Smooth muscle cell (in vitro differentiated cells): ENCODE measurements at regions not wholly inside any gene's neighbourhood (a gene's known extent, or its start where the extent isn't known, plus 50 kb on each side); places are given as distances from the start of the nearest gene placed in this dataset.
"Not testable (repeated sequence)": the region's sequence is repeated elsewhere in the genome, so short reads cannot be mapped to it uniquely, and the experiment has no call there.

ENCODE experiments used
- DNase-seq: peaks from one replicate; lab custom pipeline; 2025; ENCODE audit not compliant: unreplicated experiment; lab: John Stamatoyannopoulos, UW
- H2AFZ ChIP-seq: fragments of 200-600 bp; sonication (generic); 2 replicates; pipeline ENCODE4 v1.6.0; 2016; ENCODE audit warnings: antibody characterized with exemption, low read depth, mild to moderate bottlenecking
- H3F3A ChIP-seq: fragments of 200-600 bp; sonication (generic); 2 replicates; pipeline ENCODE4 v1.6.0; 2017; ENCODE audit warnings: antibody characterized with exemption, low read depth
- H3K27ac ChIP-seq: fragments of 200-600 bp; sonication (generic); 2 replicates; pipeline ENCODE4 v1.5.1; 2016; ENCODE audit warnings: low read depth, mild to moderate bottlenecking
- H3K27me3 ChIP-seq: fragments of 200-600 bp; sonication (generic); 2 replicates; pipeline ENCODE4 v1.6.1; 2016; ENCODE audit warnings: low read depth, mild to moderate bottlenecking
- H3K36me3 ChIP-seq: fragments of 200-600 bp; sonication (generic); 2 replicates; pipeline ENCODE4 v1.5.1; 2016; ENCODE audit warnings: low read depth
- H3K4me1 ChIP-seq: fragments of 200-600 bp; sonication (generic); 2 replicates; pipeline ENCODE4 v1.5.1; 2016; ENCODE audit warnings: low read depth
- H3K4me2 ChIP-seq: fragments of 200-600 bp; sonication (generic); 2 replicates; pipeline ENCODE4 v1.6.0; 2016; ENCODE audit warnings: mild to moderate bottlenecking
- H3K4me3 ChIP-seq: fragments of 200-600 bp; sonication (generic); 2 replicates; pipeline ENCODE4 v1.5.1; 2016; ENCODE audit warnings: mild to moderate bottlenecking
- H3K79me2 ChIP-seq: fragments of 200-600 bp; sonication (generic); 2 replicates; pipeline ENCODE4 v1.6.0; 2016; ENCODE audit warnings: low read depth, mild to moderate bottlenecking
- H3K9ac ChIP-seq: fragments of 200-600 bp; sonication (generic); 2 replicates; pipeline ENCODE4 v1.6.0; 2016; ENCODE audit warnings: low read depth
- H3K9me3 ChIP-seq: fragments of 200-600 bp; sonication (generic); replicated peaks from 2 replicates; pipeline ENCODE4 v1.5.1; 2016; ENCODE audit warnings: low read depth
- H4K20me1 ChIP-seq: fragments of 200-600 bp; sonication (generic); 2 replicates; pipeline ENCODE4 v1.6.0; 2016; ENCODE audit warnings: low read depth
- whole genome bisulfite sequencing: methylation state at CpG from one replicate; pipeline ENCODE4 v1.1.7; 2016; ENCODE audit warnings: low lambda C conversion rate; 5-methylcytosine and 5-hydroxymethylcytosine counted together
- TF ChIP-seq, protein P1 (sequence below): fragments of 200-600 bp; sonication (generic); IDR thresholded peaks from 2 replicates; pipeline ENCODE4 v1.5.1; 2017; ENCODE audit warnings: borderline replicate concordance, mild to moderate bottlenecking, antibody characterized with exemption; ENCODE audit not compliant: insufficient read depth, poor library complexity, severe bottlenecking

DNA sequence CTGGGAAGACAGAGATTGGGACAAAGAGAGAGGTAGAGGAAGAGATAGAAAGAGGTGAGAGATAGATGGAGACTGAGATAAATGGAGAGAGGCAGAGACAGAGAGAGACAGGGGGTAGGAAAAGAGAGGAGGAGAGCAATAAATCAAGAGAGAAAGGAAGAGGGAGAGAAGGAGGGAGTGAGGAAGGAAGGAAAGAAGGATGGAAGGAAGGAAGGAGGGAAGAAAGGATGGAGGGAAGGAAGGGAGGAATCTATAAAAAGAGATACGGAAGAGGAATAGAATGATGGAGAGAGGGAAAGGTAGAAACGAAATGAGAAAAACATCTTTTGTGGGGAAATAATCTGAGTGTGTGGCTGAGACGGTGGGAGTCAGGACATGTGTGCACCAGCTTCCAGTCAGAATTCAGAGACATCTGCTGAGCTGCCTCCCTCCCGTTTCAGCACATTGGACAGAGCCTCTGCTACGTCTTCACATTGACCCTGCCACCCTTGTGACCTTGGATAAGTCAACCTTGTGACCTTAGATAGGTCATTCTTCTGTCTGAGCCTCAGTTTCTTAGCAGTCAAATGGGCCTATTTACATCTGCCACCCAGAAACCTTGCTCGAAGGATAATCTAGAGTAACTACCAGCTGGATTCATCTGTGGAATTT lies 417.8 kb downstream of the MIAT start:
- H3K4me3 ChIP-seq, result no peak overlapping the region
- no peaks in the 10 kb centered on the region for H3K9me3 ChIP-seq
- no peak overlapping the region for H3K4me2 ChIP-seq
- no peaks in the 10 kb centered on the region for H3K79me2 ChIP-seq
- no peaks in the 10 kb centered on the region for H3K36me3 ChIP-seq
- WGBS, result 52% methylated on average over 6 of the region's 6 CpGs
- no peaks in the 10 kb centered on the region for H4K20me1 ChIP-seq
- H3K4me1 ChIP-seq, result no peaks in the 10 kb centered on the region
- H3K27ac ChIP-seq, result no peak overlapping the region
- no peak for DNase-seq
- H2AFZ ChIP-seq, result no peak overlapping the region
- TF ChIP-seq, protein P1, sequence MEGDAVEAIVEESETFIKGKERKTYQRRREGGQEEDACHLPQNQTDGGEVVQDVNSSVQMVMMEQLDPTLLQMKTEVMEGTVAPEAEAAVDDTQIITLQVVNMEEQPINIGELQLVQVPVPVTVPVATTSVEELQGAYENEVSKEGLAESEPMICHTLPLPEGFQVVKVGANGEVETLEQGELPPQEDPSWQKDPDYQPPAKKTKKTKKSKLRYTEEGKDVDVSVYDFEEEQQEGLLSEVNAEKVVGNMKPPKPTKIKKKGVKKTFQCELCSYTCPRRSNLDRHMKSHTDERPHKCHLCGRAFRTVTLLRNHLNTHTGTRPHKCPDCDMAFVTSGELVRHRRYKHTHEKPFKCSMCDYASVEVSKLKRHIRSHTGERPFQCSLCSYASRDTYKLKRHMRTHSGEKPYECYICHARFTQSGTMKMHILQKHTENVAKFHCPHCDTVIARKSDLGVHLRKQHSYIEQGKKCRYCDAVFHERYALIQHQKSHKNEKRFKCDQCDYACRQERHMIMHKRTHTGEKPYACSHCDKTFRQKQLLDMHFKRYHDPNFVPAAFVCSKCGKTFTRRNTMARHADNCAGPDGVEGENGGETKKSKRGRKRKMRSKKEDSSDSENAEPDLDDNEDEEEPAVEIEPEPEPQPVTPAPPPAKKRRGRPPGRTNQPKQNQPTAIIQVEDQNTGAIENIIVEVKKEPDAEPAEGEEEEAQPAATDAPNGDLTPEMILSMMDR, result no peak
- H3F3A ChIP-seq, result no peaks in the 10 kb centered on the region
- no peak overlapping the region for H3K9ac ChIP-seq
- H3K27me3 ChIP-seq, result peaks cover 72% of the 10 kb centered on the region

DNA sequence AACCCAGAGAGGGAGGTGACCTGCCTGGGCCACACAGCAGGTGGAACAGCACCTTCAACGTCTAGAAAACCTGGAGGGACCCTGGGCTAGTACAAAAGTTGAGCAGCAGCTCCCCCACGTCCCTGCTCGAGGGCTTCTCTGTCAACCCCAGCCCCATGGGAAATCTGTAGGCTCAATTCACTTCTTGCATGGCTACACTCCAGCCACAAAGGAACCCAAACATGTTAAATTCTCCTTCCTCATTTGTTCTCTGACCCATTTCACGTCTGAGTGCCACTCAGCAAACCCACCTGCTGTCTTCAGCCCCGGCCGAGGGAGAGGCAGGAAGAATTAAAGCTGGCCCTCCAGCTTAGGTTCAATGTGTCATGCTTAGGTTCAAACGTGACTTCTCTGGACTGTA lies 418.5 kb downstream of the MIAT start:
- no peak overlapping the region for H3K27ac ChIP-seq
- 51% methylated on average over 7 of the region's 7 CpGs for WGBS
- no peaks in the 10 kb centered on the region for H3K9me3 ChIP-seq

DNA sequence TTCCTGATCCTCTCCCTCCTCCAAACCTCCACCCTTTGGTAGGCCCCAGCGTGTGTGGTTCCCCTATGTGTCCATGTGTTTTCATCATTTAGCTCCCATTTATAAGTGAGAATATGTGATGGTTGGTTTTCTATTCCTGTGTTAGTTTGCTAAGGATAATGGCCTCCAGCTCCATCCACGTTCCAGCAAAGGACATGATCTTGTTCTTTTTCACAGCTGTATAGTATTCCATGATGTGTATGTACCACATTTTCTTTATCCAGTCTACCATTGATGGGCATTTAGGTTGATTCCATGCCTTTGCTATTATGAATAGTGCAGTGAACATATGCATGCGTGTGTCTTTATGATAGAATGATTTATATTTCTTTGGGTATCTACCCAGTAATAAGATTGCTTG lies 420.7 kb downstream of the MIAT start:
- WGBS, result 92% methylated on average over 3 of the region's 3 CpGs
- H4K20me1 ChIP-seq, H3F3A ChIP-seq, DNase-seq, H3K9ac ChIP-seq, H3K79me2 ChIP-seq, H2AFZ ChIP-seq, H3K27ac ChIP-seq, H3K36me3 ChIP-seq, H3K9me3 ChIP-seq, H3K4me1 ChIP-seq, H3K4me3 ChIP-seq, H3K4me2 ChIP-seq: not testable (repeated sequence)
- peaks cover 67% of the 10 kb centered on the region for H3K27me3 ChIP-seq

More for the DNA sequence above, 418.5 kb downstream of the MIAT start:
- Histone ChIP-seq H2AFZ (no peak overlapping the region), H3K4me1 (no peaks in the 10 kb centered on the region), H3K27me3 (peaks cover 70% of the 10 kb centered on the region), H3K9ac (no peak overlapping the region), H4K20me1 (no peaks in the 10 kb centered on the region), H3K36me3 (no peaks in the 10 kb centered on the region), H3K4me3 (no peak overlapping the region), H3K4me2 (no peak overlapping the region), H3F3A (no peaks in the 10 kb centered on the region), H3K79me2 (no peaks in the 10 kb centered on the region)
- no peak for DNase-seq
- TF ChIP-seq, protein P1, result no peak

DNA sequence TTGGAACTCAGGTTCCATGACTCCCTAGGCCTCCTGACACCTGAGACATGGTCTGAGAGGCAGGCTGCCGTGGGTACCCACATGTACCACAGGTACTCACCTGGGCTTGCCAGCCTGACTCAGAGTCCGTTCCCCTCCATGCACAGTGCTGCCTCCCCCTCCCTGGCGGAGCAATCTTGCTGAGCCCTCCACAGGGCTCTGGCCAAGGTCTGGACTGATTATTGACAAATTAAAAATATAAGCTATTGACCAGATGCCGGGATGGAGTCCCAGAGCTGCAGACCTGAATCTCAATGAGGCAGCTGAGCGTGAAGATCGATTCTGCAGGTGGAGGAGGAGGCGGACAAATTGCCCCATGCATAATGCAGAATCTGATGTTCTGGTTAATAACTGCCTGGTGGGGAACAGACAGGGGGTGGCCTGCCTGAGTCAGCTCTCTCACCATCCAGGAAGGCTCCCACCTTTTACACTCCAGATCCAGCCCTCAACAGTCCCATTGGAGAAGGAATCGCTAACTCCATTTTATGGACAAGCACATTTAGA lies 422.7 kb downstream of the MIAT start:
- Histone ChIP-seq H3K4me3 (no peak overlapping the region), H3F3A (no peaks in the 10 kb centered on the region), H3K4me2 (no peak overlapping the region), H3K9ac (no peak overlapping the region), H3K27ac (no peak overlapping the region), H3K79me2 (no peaks in the 10 kb centered on the region), H4K20me1 (no peaks in the 10 kb centered on the region), H3K36me3 (no peaks in the 10 kb centered on the region), H3K4me1 (no peaks in the 10 kb centered on the region), H2AFZ (no peak overlapping the region), H3K27me3 (peaks cover 76% of the 10 kb centered on the region), H3K9me3 (no peaks in the 10 kb centered on the region)
- TF ChIP-seq, protein P1, result no peak
- no peak for DNase-seq
- WGBS, result 90% methylated on average over 8 of the region's 8 CpGs
